T-cell (primary cell): ENCODE measurements at regions not wholly inside any gene's neighbourhood (a gene's known extent, or its start where the extent isn't known, plus 50 kb on each side); places are given as distances from the start of the nearest gene placed in this dataset.

Source experiments
- ATAC-seq, 4 experiments: fragments of 200-7000 bp in 3 of 4; fragments of 150-1000 bp in 1 of 4; cut with Tn5 transposase; replicated peaks in 1 of 4; 1 replicate in 3 of 4; 2 replicates in 1 of 4; pipeline ENCODE4 v1.10.0; 2021; ENCODE audit warnings: moderate library complexity in 3 of 4, mild to moderate bottlenecking in 2 of 4, moderate number of reproducible peaks in 1 of 4
- CTCF ChIA-PET, 2 donors: fragments of 300-600 bp; sonication (Branson Sonifier 250); formaldehyde crosslinking; loops; one replicate each; lab custom pipeline; 2022; ENCODE audit warnings: antibody characterized with exemption in 2 of 2; lab: Charles Lee
- POLR2A ChIA-PET, 2 donors: fragments of 300-600 bp; sonication (Branson Sonifier 250); formaldehyde crosslinking; loops; one replicate each; lab custom pipeline; 2022; ENCODE audit warnings: antibody characterized with exemption in 2 of 2; lab: Charles Lee
- DNase-seq, 35 experiments: peaks; one replicate each; pipeline versions ENCODE4 v3.0.0 to v3.0.0-alpha.2; 2013 to 2023
- H3K27ac ChIP-seq: one replicate; pipeline ENCODE4 v1.5.1; 2013; ENCODE audit warnings: low read length
- H3K27me3 ChIP-seq, 2 experiments: replicated peaks in 1 of 2; 1 replicate in 1 of 2; 2 replicates in 1 of 2; pipeline versions ENCODE4 v1.6.1 to v1.7.0; 2013; ENCODE audit warnings: low read length in 1 of 2, mixed read lengths in 1 of 2; ENCODE audit not compliant: control insufficient read depth in 2 of 2, insufficient read depth in 2 of 2; ENCODE audit errors: extremely low read depth in 1 of 2
- H3K36me3 ChIP-seq, 2 donors: 1 replicate in 1 of 2; 2 replicates in 1 of 2; pipeline versions ENCODE4 v1.6.1 to v1.7.0; 2013; ENCODE audit warnings: low read length in 1 of 2; ENCODE audit not compliant: control insufficient read depth in 2 of 2, insufficient read depth in 1 of 2; ENCODE audit errors: extremely low read depth in 1 of 2
- H3K4me1 ChIP-seq, 2 experiments: 1 replicate in 1 of 2; 2 replicates in 1 of 2; pipeline versions ENCODE4 v1.6.1 to v1.7.0; 2013; ENCODE audit warnings: low read length in 2 of 2, mixed read lengths in 1 of 2; ENCODE audit not compliant: insufficient read depth in 2 of 2, control insufficient read depth in 1 of 2; ENCODE audit errors: extremely low read depth in 1 of 2
- H3K4me3 ChIP-seq, 2 donors: 1 replicate in 1 of 2; 2 replicates in 1 of 2; pipeline versions ENCODE4 v1.5.1 to v1.7.0; 2013; ENCODE audit warnings: mild to moderate bottlenecking in 2 of 2, low read length in 1 of 2, moderate library complexity in 1 of 2; ENCODE audit not compliant: control insufficient read depth in 1 of 2; ENCODE audit errors: extremely low read depth in 1 of 2
- H3K9me3 ChIP-seq: 2 replicates; pipeline ENCODE4 v1.7.0; 2013
- H3K27ac Mint-ChIP-seq, 2 donors: one replicate each; pipeline ENCODE4 v1.8.0; 2020 to 2021; ENCODE audit warnings: mild to moderate bottlenecking in 2 of 2, mixed read lengths in 2 of 2
- H3K27me3 Mint-ChIP-seq, 2 donors: one replicate each; pipeline ENCODE4 v1.8.0; 2021 to 2022; ENCODE audit warnings: mixed read lengths in 2 of 2
- H3K36me3 Mint-ChIP-seq: one replicate; pipeline ENCODE4 v1.8.0; 2021; ENCODE audit warnings: mixed read lengths
- H3K4me1 Mint-ChIP-seq, 3 donors: one replicate each; pipeline ENCODE4 v1.8.0; 2020 to 2022; ENCODE audit warnings: mixed read lengths in 3 of 3, mild to moderate bottlenecking in 1 of 3
- H3K4me3 Mint-ChIP-seq, 3 donors: one replicate each; pipeline ENCODE4 v1.8.0; 2020 to 2022; ENCODE audit warnings: mild to moderate bottlenecking in 3 of 3, mixed read lengths in 3 of 3, moderate library complexity in 3 of 3
- H3K9me3 Mint-ChIP-seq, 3 donors: one replicate each; pipeline ENCODE4 v1.8.0; 2020 to 2022; ENCODE audit warnings: mixed read lengths in 3 of 3
- WGBS: methylation state at CpG from one replicate; pipeline ENCODE4 v1.1.5; 2013; ENCODE audit warnings: missing lambda C conversion rate; ENCODE audit not compliant: insufficient coverage; 5-methylcytosine and 5-hydroxymethylcytosine counted together

GRCh38 chr3:176724394-176724759 is 472.9 kb downstream of the TBL1XR1 start:
- Mint-ChIP-seq H3K27ac (no peak overlapping the region), H3K9me3 (peaks cover 4 to 12% (median 4%) of the 10 kb centered on the region in 3 donors), H3K4me3 (no peak overlapping the region), H3K4me1 (no peaks in the 10 kb centered on the region), H3K36me3 (no peaks in the 10 kb centered on the region), H3K27me3 (no peaks in the 10 kb centered on the region)
- CTCF ChIA-PET, result no interaction called here
- no peaks in the 10 kb centered on the region for H3K4me1 ChIP-seq
- ATAC-seq, result no peak
- no peak overlapping the region for H3K27ac ChIP-seq
- no peaks in the 10 kb centered on the region for H3K27me3 ChIP-seq
- no peaks in the 10 kb centered on the region for H3K36me3 ChIP-seq
- no peak overlapping the region for H3K4me3 ChIP-seq
- POLR2A ChIA-PET, result no interaction called here
- H3K9me3 ChIP-seq, result no peaks in the 10 kb centered on the region
- DNase-seq, result no peak

GRCh38 chr3:176723758-176724393 is 473.4 kb downstream of the TBL1XR1 start:
- ATAC-seq (no peak), DNase-seq (no peak)
- Mint-ChIP-seq H3K27me3 (no peaks in the 10 kb centered on the region), H3K4me1 (no peaks in the 10 kb centered on the region), H3K9me3 (peaks cover 4 to 12% (median 4%) of the 10 kb centered on the region in 3 donors), H3K27ac (no peak overlapping the region), H3K36me3 (no peaks in the 10 kb centered on the region), H3K4me3 (no peak overlapping the region)
- Histone ChIP-seq H3K27ac (no peak overlapping the region), H3K4me1 (no peaks in the 10 kb centered on the region), H3K4me3 (no peak overlapping the region), H3K9me3 (no peaks in the 10 kb centered on the region), H3K36me3 (no peaks in the 10 kb centered on the region), H3K27me3 (no peaks in the 10 kb centered on the region)
- ChIA-PET POLR2A (no interaction called here), CTCF (no interaction called here)

- Mint-ChIP-seq H3K36me3 (no peaks in the 10 kb centered on the region), H3K9me3 (no peaks in the 10 kb centered on the region), H3K27ac (no peak overlapping the region), H3K27me3 (no peaks in the 10 kb centered on the region), H3K4me1 (no peaks in the 10 kb centered on the region), H3K4me3 (no peak overlapping the region)
- ChIA-PET CTCF (no interaction called here), POLR2A (no interaction called here)
- DNase-seq (no peak), ATAC-seq (no peak)
- Histone ChIP-seq H3K27me3 (no peaks in the 10 kb centered on the region), H3K4me1 (no peaks in the 10 kb centered on the region), H3K36me3 (no peaks in the 10 kb centered on the region), H3K4me3 (no peak overlapping the region), H3K9me3 (no peaks in the 10 kb centered on the region), H3K27ac (no peak overlapping the region)
- WGBS, result 86% methylated on average over 2 of the region's 3 CpGs
Measured at GRCh38 chr3:176714034-176714433, 483.2 kb downstream of the TBL1XR1 start.

GRCh38 chr3:176712191-176712590 is 485.1 kb downstream of the TBL1XR1 start:
- Histone ChIP-seq H3K36me3 (no peaks in the 10 kb centered on the region), H3K4me3 (no peak overlapping the region), H3K9me3 (no peaks in the 10 kb centered on the region), H3K4me1 (no peaks in the 10 kb centered on the region), H3K27ac (no peak overlapping the region), H3K27me3 (no peaks in the 10 kb centered on the region)
- WGBS, result no CpG with 5 or more reads among the region's 2 CpGs
- H3K4me1 Mint-ChIP-seq, result no peaks in the 10 kb centered on the region
- ChIA-PET CTCF (no interaction called here), POLR2A (no interaction called here)
- ATAC-seq, result no peak
- no peak for DNase-seq
- no peaks in the 10 kb centered on the region for H3K27me3 Mint-ChIP-seq
- H3K36me3 Mint-ChIP-seq, result no peaks in the 10 kb centered on the region
- no peak overlapping the region for H3K27ac Mint-ChIP-seq
- no peak overlapping the region for H3K4me3 Mint-ChIP-seq
- peaks cover 0 to 3% (median 0%) of the 10 kb centered on the region in 3 donors for H3K9me3 Mint-ChIP-seq

- Histone ChIP-seq H3K4me1 (no peaks in the 10 kb centered on the region), H3K27me3 (no peaks in the 10 kb centered on the region), H3K9me3 (no peaks in the 10 kb centered on the region), H3K4me3 (no peak overlapping the region), H3K27ac (no peak overlapping the region), H3K36me3 (no peaks in the 10 kb centered on the region)
- no peaks in the 10 kb centered on the region for H3K36me3 Mint-ChIP-seq
- no peak overlapping the region for H3K27ac Mint-ChIP-seq
- DNase-seq (no peak), ATAC-seq (no peak)
- H3K27me3 Mint-ChIP-seq, result peaks cover 0 to 2% of the 10 kb centered on the region in 2 donors
- peaks cover 0 to 4% (median 0%) of the 10 kb centered on the region in 3 donors for H3K9me3 Mint-ChIP-seq
- H3K4me3 Mint-ChIP-seq, result no peak overlapping the region
- H3K4me1 Mint-ChIP-seq, result no peaks in the 10 kb centered on the region
- CTCF ChIA-PET, result no interaction called here
- POLR2A ChIA-PET, result no interaction called here
- 100% methylated on average over 1 of the region's 4 CpGs for WGBS
Measured at GRCh38 chr3:176699288-176699687, 498.0 kb downstream of the TBL1XR1 start.

GRCh38 chr3:176697284-176697889 is 499.9 kb downstream of the TBL1XR1 start:
- Mint-ChIP-seq H3K4me1 (no peaks in the 10 kb centered on the region), H3K27ac (no peak overlapping the region), H3K36me3 (no peaks in the 10 kb centered on the region), H3K9me3 (peaks cover 0 to 4% (median 0%) of the 10 kb centered on the region in 3 donors), H3K27me3 (peaks cover 0 to 2% of the 10 kb centered on the region in 2 donors), H3K4me3 (no peak overlapping the region)
- 16% methylated on average over 9 of the region's 9 CpGs for WGBS
- Histone ChIP-seq H3K27me3 (no peaks in the 10 kb centered on the region), H3K9me3 (no peaks in the 10 kb centered on the region), H3K36me3 (no peaks in the 10 kb centered on the region), H3K4me1 (no peaks in the 10 kb centered on the region), H3K27ac (no peak overlapping the region), H3K4me3 (no peak overlapping the region)
- CTCF ChIA-PET, result no interaction called here
- no peak for ATAC-seq
- no peak for DNase-seq
- POLR2A ChIA-PET, result no interaction called here

- Mint-ChIP-seq H3K27ac (no peak overlapping the region), H3K9me3 (peaks cover 0 to 4% (median 0%) of the 10 kb centered on the region in 3 donors), H3K27me3 (peaks cover 0 to 2% of the 10 kb centered on the region in 2 donors), H3K4me1 (no peaks in the 10 kb centered on the region), H3K4me3 (no peak overlapping the region), H3K36me3 (no peaks in the 10 kb centered on the region)
- 63% methylated on average over 2 of the region's 4 CpGs for WGBS
- Histone ChIP-seq H3K27ac (no peak overlapping the region), H3K27me3 (no peaks in the 10 kb centered on the region), H3K36me3 (no peaks in the 10 kb centered on the region), H3K9me3 (no peaks in the 10 kb centered on the region), H3K4me1 (no peaks in the 10 kb centered on the region), H3K4me3 (no peak overlapping the region)
- no peak for ATAC-seq
- ChIA-PET POLR2A (no interaction called here), CTCF (no interaction called here)
- DNase-seq, result no peak
Measured at GRCh38 chr3:176696816-176697215, 500.5 kb downstream of the TBL1XR1 start.
